Neural progenitor cell (in vitro differentiated cells): ENCODE measurements at regions not wholly inside any gene's neighbourhood (a gene's known extent, or its start where the extent isn't known, plus 50 kb on each side); places are given as distances from the start of the nearest gene placed in this dataset.

Source experiments
- CTCF ChIP-seq: fragments of 200-600 bp; sonication (generic); IDR thresholded peaks from 2 replicates; pipeline ENCODE4 v1.5.1; 2017; ENCODE audit warnings: antibody characterized with exemption, mild to moderate bottlenecking
- EZH2 ChIP-seq: fragments of 200-600 bp; sonication (generic); IDR thresholded peaks from 2 replicates; pipeline ENCODE4 v1.6.1; 2017; ENCODE audit warnings: antibody characterized with exemption, mild to moderate bottlenecking, moderate library complexity

DNA sequence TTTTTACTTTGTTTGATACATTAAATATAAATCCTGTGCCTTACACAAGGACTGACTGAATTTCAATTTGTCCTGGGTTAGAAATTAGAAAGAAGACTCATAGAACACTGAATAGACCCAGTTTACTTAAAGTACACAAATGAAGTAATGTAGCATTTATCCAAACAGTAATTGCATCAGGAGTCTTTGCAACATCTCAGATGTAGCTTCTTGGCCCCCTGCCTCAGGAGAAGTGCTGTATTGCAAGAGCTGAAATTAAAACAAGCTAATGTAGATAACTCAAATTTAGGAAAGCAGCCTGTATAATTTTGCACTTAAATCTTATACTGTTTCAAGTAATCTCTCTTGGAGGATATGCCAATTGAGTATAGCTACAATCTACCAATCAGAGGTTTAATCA, 54.3 kb upstream of the KCND2 start:
- TF ChIP-seq CTCF (no peak), EZH2 (no peak)
